ENCODE measurements at regions not wholly inside any gene's neighbourhood (a gene's known extent, or its start where the extent isn't known, plus 50 kb on each side); places are given as distances from the start of the nearest gene placed in this dataset.
A peak's percentile ranks its signal among the peaks of the same experiment; 100 is the strongest.

- 80% methylated on average over 1 of the region's 3 CpGs for WGBS (ENCODE audit: insufficient coverage, low lambda C conversion rate)
- H3K36me3 ChIP-seq (ENCODE audit: control insufficient read depth, insufficient read depth, low read length) = no peaks in the 10 kb centered on the region
- no peaks in the 10 kb centered on the region for H3K27me3 ChIP-seq (ENCODE audit: control insufficient read depth, insufficient read depth, low read length)
- no peaks in the 10 kb centered on the region for H3K4me1 ChIP-seq (ENCODE audit: control insufficient read depth, insufficient read depth, low read length)
- H3K27ac ChIP-seq (ENCODE audit: low read length) = no peak overlapping the region
- no peak overlapping the region for H3K4me3 ChIP-seq (ENCODE audit: low read length)
- DNase-seq = no peak
- no peaks in the 10 kb centered on the region for H3K9me3 ChIP-seq (ENCODE audit: control insufficient read depth, low read depth, low read length)
These were observed 296.9 kb upstream of the CDH5 start for GRCh38 chr16:66069587-66069986.

GRCh38 chr16:66066404-66066803 lies 300.1 kb upstream of the CDH5 start:
- Histone ChIP-seq H3K27ac (ENCODE audit: low read length) (no peak overlapping the region), H3K36me3 (ENCODE audit: control insufficient read depth, insufficient read depth, low read length) (no peaks in the 10 kb centered on the region), H3K4me3 (ENCODE audit: low read length) (no peak overlapping the region), H3K4me1 (ENCODE audit: control insufficient read depth, insufficient read depth, low read length) (no peaks in the 10 kb centered on the region), H3K27me3 (ENCODE audit: control insufficient read depth, insufficient read depth, low read length) (no peaks in the 10 kb centered on the region), H3K9me3 (ENCODE audit: control insufficient read depth, low read depth, low read length) (no peaks in the 10 kb centered on the region)
- no CpG with 5 or more reads among the region's 2 CpGs for WGBS (ENCODE audit: insufficient coverage, low lambda C conversion rate)
- DNase-seq = no peak

- no peak for DNase-seq
- no peaks in the 10 kb centered on the region for H3K36me3 ChIP-seq (ENCODE audit: control insufficient read depth, insufficient read depth, low read length)
- no peaks in the 10 kb centered on the region for H3K27me3 ChIP-seq (ENCODE audit: control insufficient read depth, insufficient read depth, low read length)
- H3K9me3 ChIP-seq (ENCODE audit: control insufficient read depth, low read depth, low read length) = no peaks in the 10 kb centered on the region
- WGBS (ENCODE audit: insufficient coverage, low lambda C conversion rate) = no CpG with 5 or more reads among the region's 4 CpGs
- H3K4me3 ChIP-seq (ENCODE audit: low read length) = no peak overlapping the region
- no peak overlapping the region for H3K27ac ChIP-seq (ENCODE audit: low read length)
- no peaks in the 10 kb centered on the region for H3K4me1 ChIP-seq (ENCODE audit: control insufficient read depth, insufficient read depth, low read length)
These were observed 300.6 kb upstream of the CDH5 start for GRCh38 chr16:66065925-66066324.

- 71% methylated on average over 1 of the region's 1 CpG for WGBS (ENCODE audit: insufficient coverage, low lambda C conversion rate)
- Histone ChIP-seq H3K27me3 (ENCODE audit: control insufficient read depth, insufficient read depth, low read length) (no peaks in the 10 kb centered on the region), H3K4me3 (ENCODE audit: low read length) (no peak overlapping the region), H3K4me1 (ENCODE audit: control insufficient read depth, insufficient read depth, low read length) (no peaks in the 10 kb centered on the region), H3K27ac (ENCODE audit: low read length) (no peak overlapping the region), H3K36me3 (ENCODE audit: control insufficient read depth, insufficient read depth, low read length) (no peaks in the 10 kb centered on the region), H3K9me3 (ENCODE audit: control insufficient read depth, low read depth, low read length) (no peaks in the 10 kb centered on the region)
- DNase-seq = no peak
These were observed 301.5 kb upstream of the CDH5 start for GRCh38 chr16:66064801-66065530.

- DNase-seq = no peak
- no peak overlapping the region for H3K4me3 ChIP-seq (ENCODE audit: low read length)
- no peaks in the 10 kb centered on the region for H3K4me1 ChIP-seq (ENCODE audit: control insufficient read depth, insufficient read depth, low read length)
- no peak overlapping the region for H3K27ac ChIP-seq (ENCODE audit: low read length)
- H3K36me3 ChIP-seq (ENCODE audit: control insufficient read depth, insufficient read depth, low read length) = no peaks in the 10 kb centered on the region
- no CpG with 5 or more reads among the region's 1 CpG for WGBS (ENCODE audit: insufficient coverage, low lambda C conversion rate)
- no peaks in the 10 kb centered on the region for H3K27me3 ChIP-seq (ENCODE audit: control insufficient read depth, insufficient read depth, low read length)
- H3K9me3 ChIP-seq (ENCODE audit: control insufficient read depth, low read depth, low read length) = no peaks in the 10 kb centered on the region
These were observed 307.7 kb upstream of the CDH5 start for GRCh38 chr16:66058832-66059231.

- DNase-seq = peak; percentile 11 to 27
These were observed 308.3 kb upstream of the CDH5 start for GRCh38 chr16:66058172-66058691.

GRCh38 chr16:66057057-66057456 lies 309.4 kb upstream of the CDH5 start:
- H3K27me3 ChIP-seq (ENCODE audit: control insufficient read depth, insufficient read depth, low read length) = no peaks in the 10 kb centered on the region
- no peak overlapping the region for H3K4me3 ChIP-seq (ENCODE audit: low read length)
- no CpG with 5 or more reads among the region's 3 CpGs for WGBS (ENCODE audit: insufficient coverage, low lambda C conversion rate)
- no peaks in the 10 kb centered on the region for H3K4me1 ChIP-seq (ENCODE audit: control insufficient read depth, insufficient read depth, low read length)
- H3K36me3 ChIP-seq (ENCODE audit: control insufficient read depth, insufficient read depth, low read length) = no peaks in the 10 kb centered on the region
- no peak for DNase-seq
- no peaks in the 10 kb centered on the region for H3K9me3 ChIP-seq (ENCODE audit: control insufficient read depth, low read depth, low read length)
- H3K27ac ChIP-seq (ENCODE audit: low read length) = no peak overlapping the region

More at GRCh38 chr16:66058172-66058691, 308.3 kb upstream of the CDH5 start:
- H3K27me3 ChIP-seq (ENCODE audit: control insufficient read depth, insufficient read depth, low read length) = no peaks in the 10 kb centered on the region
- H3K9me3 ChIP-seq (ENCODE audit: control insufficient read depth, low read depth, low read length) = no peaks in the 10 kb centered on the region
- no peak overlapping the region for H3K27ac ChIP-seq (ENCODE audit: low read length)
- 100% methylated on average over 2 of the region's 8 CpGs for WGBS (ENCODE audit: insufficient coverage, low lambda C conversion rate)
- H3K36me3 ChIP-seq (ENCODE audit: control insufficient read depth, insufficient read depth, low read length) = no peaks in the 10 kb centered on the region
- H3K4me1 ChIP-seq (ENCODE audit: control insufficient read depth, insufficient read depth, low read length) = no peaks in the 10 kb centered on the region
- no peak overlapping the region for H3K4me3 ChIP-seq (ENCODE audit: low read length)

- Histone ChIP-seq H3K27ac (ENCODE audit: low read length) (no peak overlapping the region), H3K27me3 (ENCODE audit: control insufficient read depth, insufficient read depth, low read length) (no peaks in the 10 kb centered on the region), H3K9me3 (ENCODE audit: control insufficient read depth, low read depth, low read length) (no peaks in the 10 kb centered on the region), H3K4me1 (ENCODE audit: control insufficient read depth, insufficient read depth, low read length) (no peaks in the 10 kb centered on the region), H3K4me3 (ENCODE audit: low read length) (no peak overlapping the region), H3K36me3 (ENCODE audit: control insufficient read depth, insufficient read depth, low read length) (no peaks in the 10 kb centered on the region)
- 67% methylated on average over 1 of the region's 4 CpGs for WGBS (ENCODE audit: insufficient coverage, low lambda C conversion rate)
- no peak for DNase-seq
These were observed 312.4 kb upstream of the CDH5 start for GRCh38 chr16:66054095-66054494.

GRCh38 chr16:66052745-66053144 lies 313.7 kb upstream of the CDH5 start:
- Histone ChIP-seq H3K36me3 (ENCODE audit: control insufficient read depth, insufficient read depth, low read length) (no peaks in the 10 kb centered on the region), H3K27ac (ENCODE audit: low read length) (no peak overlapping the region), H3K9me3 (ENCODE audit: control insufficient read depth, low read depth, low read length) (no peaks in the 10 kb centered on the region), H3K27me3 (ENCODE audit: control insufficient read depth, insufficient read depth, low read length) (no peaks in the 10 kb centered on the region), H3K4me1 (ENCODE audit: control insufficient read depth, insufficient read depth, low read length) (no peaks in the 10 kb centered on the region), H3K4me3 (ENCODE audit: low read length) (no peak overlapping the region)
- no CpG with 5 or more reads among the region's 2 CpGs for WGBS (ENCODE audit: insufficient coverage, low lambda C conversion rate)
- DNase-seq = no peak

GRCh38 chr16:66050991-66051390 lies 315.5 kb upstream of the CDH5 start:
- Histone ChIP-seq H3K27ac (ENCODE audit: low read length) (no peak overlapping the region), H3K4me3 (ENCODE audit: low read length) (no peak overlapping the region), H3K36me3 (ENCODE audit: control insufficient read depth, insufficient read depth, low read length) (no peaks in the 10 kb centered on the region), H3K9me3 (ENCODE audit: control insufficient read depth, low read depth, low read length) (no peaks in the 10 kb centered on the region), H3K27me3 (ENCODE audit: control insufficient read depth, insufficient read depth, low read length) (no peaks in the 10 kb centered on the region), H3K4me1 (ENCODE audit: control insufficient read depth, insufficient read depth, low read length) (no peaks in the 10 kb centered on the region)
- DNase-seq = no peak
- WGBS (ENCODE audit: insufficient coverage, low lambda C conversion rate) = 86% methylated on average over 1 of the region's 2 CpGs

GRCh38 chr16:66049865-66050264 lies 316.6 kb upstream of the CDH5 start:
- H3K4me3 ChIP-seq (ENCODE audit: low read length) = no peak overlapping the region
- no peaks in the 10 kb centered on the region for H3K36me3 ChIP-seq (ENCODE audit: control insufficient read depth, insufficient read depth, low read length)
- H3K4me1 ChIP-seq (ENCODE audit: control insufficient read depth, insufficient read depth, low read length) = no peaks in the 10 kb centered on the region
- H3K9me3 ChIP-seq (ENCODE audit: control insufficient read depth, low read depth, low read length) = no peaks in the 10 kb centered on the region
- H3K27ac ChIP-seq (ENCODE audit: low read length) = no peak overlapping the region
- no CpG with 5 or more reads among the region's 4 CpGs for WGBS (ENCODE audit: insufficient coverage, low lambda C conversion rate)
- DNase-seq = no peak
- no peaks in the 10 kb centered on the region for H3K27me3 ChIP-seq (ENCODE audit: control insufficient read depth, insufficient read depth, low read length)

All from large intestine (tissue), 3 donors.